NCI-H345 treated with DMSO at 0.1 percent for 48 hours (cell line): ENCODE measurements at regions not wholly inside any gene's neighbourhood (a gene's known extent, or its start where the extent isn't known, plus 50 kb on each side); places are given as distances from the start of the nearest gene placed in this dataset.

ENCODE experiments used
- DNase-seq: peaks from one replicate; lab custom pipeline; 2025; ENCODE audit not compliant: unreplicated experiment; lab: John Stamatoyannopoulos, UW

GRCh38 chr7:49244543-49244942 is 320.2 kb downstream of the CDC14C start:
- DNase-seq: no peak

- no peak for DNase-seq
These were observed 320.7 kb downstream of the CDC14C start for GRCh38 chr7:49245062-49245461.

GRCh38 chr7:49247759-49248158 is 323.4 kb downstream of the CDC14C start:
- no peak for DNase-seq

- DNase-seq: no peak
These were observed 330.7 kb downstream of the CDC14C start for GRCh38 chr7:49255054-49255453.

GRCh38 chr7:49260538-49260937 is 336.2 kb downstream of the CDC14C start:
- no peak for DNase-seq

- DNase-seq: no peak
These were observed 337.6 kb downstream of the CDC14C start for GRCh38 chr7:49261928-49262327.

GRCh38 chr7:49264530-49264929 is 340.2 kb downstream of the CDC14C start:
- no peak for DNase-seq

- DNase-seq: no peak
These were observed 349.6 kb downstream of the CDC14C start for GRCh38 chr7:49273897-49274296.

GRCh38 chr7:49279891-49280290 is 355.5 kb downstream of the CDC14C start:
- DNase-seq: no peak

- DNase-seq: no peak
These were observed 363.3 kb downstream of the CDC14C start for GRCh38 chr7:49287653-49288052.

- no peak for DNase-seq
These were observed 370.3 kb downstream of the CDC14C start for GRCh38 chr7:49294611-49295010.

- no peak for DNase-seq
These were observed 370.8 kb downstream of the CDC14C start for GRCh38 chr7:49295146-49295545.

- no peak for DNase-seq
These were observed 373.6 kb downstream of the CDC14C start for GRCh38 chr7:49297958-49298357.

- no peak for DNase-seq
These were observed 384.4 kb downstream of the CDC14C start for GRCh38 chr7:49308787-49309186.

- no peak for DNase-seq
These were observed 395.7 kb downstream of the CDC14C start for GRCh38 chr7:49320083-49320482.

GRCh38 chr7:49321843-49322242 is 397.5 kb downstream of the CDC14C start:
- no peak for DNase-seq

GRCh38 chr7:49322476-49322875 is 398.1 kb downstream of the CDC14C start:
- no peak for DNase-seq

- no peak for DNase-seq
These were observed 399.7 kb downstream of the CDC14C start for GRCh38 chr7:49324040-49324439.

- no peak for DNase-seq
These were observed 400.4 kb downstream of the CDC14C start for GRCh38 chr7:49324707-49325106.

- no peak for DNase-seq
These were observed 401.2 kb downstream of the CDC14C start for GRCh38 chr7:49325571-49325970.

GRCh38 chr7:49327155-49327554 is 402.8 kb downstream of the CDC14C start:
- DNase-seq: no peak

GRCh38 chr7:49333180-49333881 is 409.0 kb downstream of the CDC14C start:
- DNase-seq: no peak

- DNase-seq: no peak
These were observed 417.5 kb downstream of the CDC14C start for GRCh38 chr7:49341849-49342248.
